Gastrocnemius medialis (tissue), 4 donors: ENCODE measurements at regions not wholly inside any gene's neighbourhood (a gene's known extent, or its start where the extent isn't known, plus 50 kb on each side); places are given as distances from the start of the nearest gene placed in this dataset.

Experiments
- CTCF ChIP-seq, 5 experiments: fragments of 450-650 bp in 3 of 5; fragments of 200-600 bp in 2 of 5; sonication (generic) in 2 of 5; IDR thresholded peaks in 4 of 5; conservative IDR thresholded peaks in 1 of 5; 1 replicate in 4 of 5; 2 replicates in 1 of 5; pipeline ENCODE4 v1.5.1; 2016 to 2019; ENCODE audit warnings: antibody characterized with exemption in 5 of 5, mild to moderate bottlenecking in 3 of 5, moderate library complexity in 3 of 5
- POLR2A ChIP-seq, 2 donors: fragments of 450-650 bp; IDR thresholded peaks; one replicate each; pipeline ENCODE4 v1.6.1; 2017; ENCODE audit warnings: antibody characterized with exemption in 2 of 2, mild to moderate bottlenecking in 2 of 2, moderate library complexity in 2 of 2

GRCh38 chr17:70232466-70232865, 63.1 kb downstream of the KCNJ2 start:
- no peak for TF ChIP-seq CTCF (IDR thresholded peaks at IDR 0.05 in 4 of 5, conservative IDR thresholded peaks at IDR 0.05 in 1 of 5)
- no peak for TF ChIP-seq POLR2A (IDR thresholded peaks at IDR 0.05)
